Calu3 (cell line): ENCODE measurements at regions not wholly inside any gene's neighbourhood (a gene's known extent, or its start where the extent isn't known, plus 50 kb on each side); places are given as distances from the start of the nearest gene placed in this dataset.

ENCODE experiments used
- BruUV-seq: library from RNA; stranded (reverse); fragments of 400-500 nt; replicated peaks from 2 replicates; lab custom pipeline; 2021; lab: Mats Ljungman, UMichigan
- CTCF ChIA-PET: fragments of 300-600 bp; sonication (Branson Sonifier 250); formaldehyde crosslinking; loops from one replicate; lab custom pipeline; 2022; ENCODE audit warnings: antibody characterized with exemption; lab: Charles Lee
- DNase-seq: peaks from one replicate; pipeline ENCODE4 v3.0.0; 2022
- H3K27ac Mint-ChIP-seq: one replicate; pipeline ENCODE4 v1.8.0; 2022; ENCODE audit warnings: mixed read lengths; ENCODE audit not compliant: unreplicated experiment
- H3K27me3 Mint-ChIP-seq: one replicate; pipeline ENCODE4 v1.8.0; 2022; ENCODE audit warnings: mixed read lengths; ENCODE audit not compliant: unreplicated experiment
- H3K36me3 Mint-ChIP-seq: one replicate; pipeline ENCODE4 v1.8.0; 2022; ENCODE audit warnings: mild to moderate bottlenecking, moderate library complexity, mixed read lengths; ENCODE audit not compliant: insufficient read depth, unreplicated experiment
- H3K4me1 Mint-ChIP-seq: one replicate; pipeline ENCODE4 v1.8.0; 2022; ENCODE audit warnings: mild to moderate bottlenecking, low read depth, mixed read lengths; ENCODE audit not compliant: unreplicated experiment
- H3K4me3 Mint-ChIP-seq: one replicate; pipeline ENCODE4 v1.8.0; 2022; ENCODE audit warnings: mild to moderate bottlenecking, low read depth, moderate library complexity, mixed read lengths; ENCODE audit not compliant: unreplicated experiment
- H3K9me3 Mint-ChIP-seq: one replicate; pipeline ENCODE4 v1.8.0; 2022; ENCODE audit warnings: low read depth, mixed read lengths; ENCODE audit not compliant: unreplicated experiment
- intact Hi-C: fragments of 100-400 bp; cut with micrococcal nuclease; formaldehyde crosslinking; loops from one replicate; pipeline ENCODE4 v1.10.0; 2022; ENCODE audit not compliant: unreplicated experiment
- TF ChIP-seq, protein P1 (sequence below): fragments of 200-600 bp; IDR thresholded peaks from one replicate; pipeline ENCODE4 v1.8.0; 2022; ENCODE audit warnings: antibody characterized with exemption; ENCODE audit not compliant: unreplicated experiment

DNA sequence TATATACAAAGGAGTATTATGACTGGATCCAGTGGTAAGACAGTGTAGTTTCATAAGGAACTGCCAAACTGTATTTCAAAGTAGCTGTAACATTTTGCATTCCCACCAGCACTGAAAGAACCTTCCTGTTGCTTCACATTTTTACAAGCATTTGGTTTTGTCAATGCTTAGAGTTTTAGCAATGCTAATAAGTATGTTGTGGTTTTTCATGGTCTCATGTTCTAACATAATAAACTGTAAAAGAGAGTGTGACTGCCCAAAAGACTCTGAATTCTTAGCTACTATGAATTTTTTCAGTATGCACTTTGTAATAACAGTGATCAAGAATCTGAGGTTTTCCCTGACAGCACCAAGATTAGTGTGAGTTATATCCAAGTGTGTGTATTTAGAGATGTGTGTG, 604.2 kb downstream of the XIRP2 start:
- no peaks in the 10 kb centered on the region for H3K27me3 Mint-ChIP-seq
- H3K27ac Mint-ChIP-seq = no peak overlapping the region
- H3K4me1 Mint-ChIP-seq = no peaks in the 10 kb centered on the region
- no TSS peak for BruUV-seq
- peaks cover 2% of the 10 kb centered on the region for H3K9me3 Mint-ChIP-seq
- intact Hi-C loops = no loop called here
- DNase-seq = no peak
- H3K36me3 Mint-ChIP-seq = no peaks in the 10 kb centered on the region
- TF ChIP-seq, protein P1, sequence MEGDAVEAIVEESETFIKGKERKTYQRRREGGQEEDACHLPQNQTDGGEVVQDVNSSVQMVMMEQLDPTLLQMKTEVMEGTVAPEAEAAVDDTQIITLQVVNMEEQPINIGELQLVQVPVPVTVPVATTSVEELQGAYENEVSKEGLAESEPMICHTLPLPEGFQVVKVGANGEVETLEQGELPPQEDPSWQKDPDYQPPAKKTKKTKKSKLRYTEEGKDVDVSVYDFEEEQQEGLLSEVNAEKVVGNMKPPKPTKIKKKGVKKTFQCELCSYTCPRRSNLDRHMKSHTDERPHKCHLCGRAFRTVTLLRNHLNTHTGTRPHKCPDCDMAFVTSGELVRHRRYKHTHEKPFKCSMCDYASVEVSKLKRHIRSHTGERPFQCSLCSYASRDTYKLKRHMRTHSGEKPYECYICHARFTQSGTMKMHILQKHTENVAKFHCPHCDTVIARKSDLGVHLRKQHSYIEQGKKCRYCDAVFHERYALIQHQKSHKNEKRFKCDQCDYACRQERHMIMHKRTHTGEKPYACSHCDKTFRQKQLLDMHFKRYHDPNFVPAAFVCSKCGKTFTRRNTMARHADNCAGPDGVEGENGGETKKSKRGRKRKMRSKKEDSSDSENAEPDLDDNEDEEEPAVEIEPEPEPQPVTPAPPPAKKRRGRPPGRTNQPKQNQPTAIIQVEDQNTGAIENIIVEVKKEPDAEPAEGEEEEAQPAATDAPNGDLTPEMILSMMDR = no peak
- CTCF ChIA-PET = interaction anchor here (1.0 kb wide), 1 partner anchor 16 kb away, joined by 3 read pairs; no protein-coding TSS in a partner anchor
- H3K4me3 Mint-ChIP-seq = no peak overlapping the region

DNA sequence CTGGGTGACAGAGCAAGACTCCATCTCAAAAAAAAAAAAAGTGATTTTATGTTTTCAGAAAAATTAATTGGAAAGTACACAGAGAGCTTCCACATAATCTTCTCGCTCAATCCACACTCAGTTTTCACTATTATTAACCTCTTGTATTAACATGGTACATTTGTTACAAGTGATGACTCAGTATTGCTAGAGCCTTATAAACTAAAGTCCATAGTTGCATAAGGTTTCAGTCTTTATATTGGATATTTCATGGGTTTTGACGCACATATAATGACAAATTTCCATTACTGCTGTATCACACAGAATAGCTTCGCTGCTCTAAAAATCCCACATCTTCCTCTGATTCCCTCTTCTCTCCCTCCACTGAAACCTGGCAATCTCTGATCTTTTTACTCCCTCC, 603.5 kb downstream of the XIRP2 start:
- Mint-ChIP-seq H3K9me3 (no peaks in the 10 kb centered on the region), H3K27me3 (no peaks in the 10 kb centered on the region), H3K27ac (no peak overlapping the region), H3K4me1 (no peaks in the 10 kb centered on the region), H3K36me3 (no peaks in the 10 kb centered on the region), H3K4me3 (no peak overlapping the region)
- BruUV-seq = no TSS peak
- no peak for DNase-seq
- TF ChIP-seq, protein P1 = no peak
- intact Hi-C loops = no loop called here
- CTCF ChIA-PET = interaction anchor here (1.0 kb wide), 1 partner anchor 16 kb away, joined by 3 read pairs; no protein-coding TSS in a partner anchor

DNA sequence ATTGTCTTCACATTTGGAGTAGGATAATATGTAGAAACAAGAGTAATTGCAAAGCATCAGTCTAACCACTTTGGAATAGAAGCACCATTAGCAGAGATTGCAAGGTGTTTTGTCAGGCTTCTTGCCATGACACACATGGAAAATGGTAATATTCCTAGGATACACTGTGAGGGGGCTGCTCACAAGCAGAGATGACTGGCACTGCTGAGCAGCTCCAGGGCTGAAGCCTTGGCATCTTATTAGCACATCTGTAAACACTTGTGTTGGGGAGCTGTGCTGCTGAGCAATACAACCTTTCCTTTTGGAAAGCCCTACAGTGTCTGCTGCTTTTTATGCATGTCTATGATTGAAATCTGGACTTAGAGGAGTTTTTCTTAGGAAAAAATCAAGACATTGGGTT, 602.2 kb downstream of the XIRP2 start:
- CTCF ChIA-PET = no interaction called here
- no peak overlapping the region for H3K27ac Mint-ChIP-seq
- no TSS peak for BruUV-seq
- intact Hi-C loops = no loop called here
- H3K4me1 Mint-ChIP-seq = no peaks in the 10 kb centered on the region
- DNase-seq = no peak
- TF ChIP-seq, protein P1 = no peak
- no peak overlapping the region for H3K4me3 Mint-ChIP-seq
- H3K27me3 Mint-ChIP-seq = no peaks in the 10 kb centered on the region
- no peaks in the 10 kb centered on the region for H3K36me3 Mint-ChIP-seq
- no peaks in the 10 kb centered on the region for H3K9me3 Mint-ChIP-seq

DNA sequence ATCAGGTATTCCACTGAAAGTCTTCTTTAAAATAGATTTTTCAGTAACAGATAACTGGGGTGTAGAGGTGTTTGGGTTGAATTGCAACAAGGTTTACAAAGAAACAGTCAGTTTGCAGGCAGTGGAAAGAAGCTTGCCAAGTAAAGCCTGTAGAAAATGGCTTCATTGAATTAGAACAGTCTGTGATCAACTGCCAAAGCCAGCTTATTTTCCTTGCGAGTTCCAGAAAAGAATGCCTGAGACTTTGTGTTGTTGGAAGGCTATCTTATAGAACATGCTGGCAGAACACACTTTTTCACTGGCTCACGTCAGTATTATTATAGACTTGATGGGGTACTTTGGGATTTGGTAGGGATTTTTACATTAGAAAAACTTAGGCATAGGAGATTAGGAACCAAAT, 601.0 kb downstream of the XIRP2 start:
- intact Hi-C loops = no loop called here
- Mint-ChIP-seq H3K4me3 (no peak overlapping the region), H3K27ac (no peak overlapping the region), H3K36me3 (no peaks in the 10 kb centered on the region), H3K4me1 (no peaks in the 10 kb centered on the region), H3K27me3 (no peaks in the 10 kb centered on the region), H3K9me3 (no peaks in the 10 kb centered on the region)
- CTCF ChIA-PET = no interaction called here
- DNase-seq = no peak
- TF ChIP-seq, protein P1 = no peak
- BruUV-seq = no TSS peak
